Renal cortical epithelial cell (primary cell): ENCODE measurements at regions not wholly inside any gene's neighbourhood (a gene's known extent, or its start where the extent isn't known, plus 50 kb on each side); places are given as distances from the start of the nearest gene placed in this dataset.

Experiments used
- DNase-seq: peaks from one replicate; pipeline ENCODE4 v3.0.0-alpha.2; 2011; ENCODE audit warnings: low read depth

GRCh38 chr12:88251798-88252197, 109.7 kb downstream of the TMTC3 start:
- no peak for DNase-seq

- no peak for DNase-seq
Observed at GRCh38 chr12:88253371-88253978, 111.4 kb downstream of the TMTC3 start.

GRCh38 chr12:88255224-88255623, 113.1 kb downstream of the TMTC3 start:
- no peak for DNase-seq

GRCh38 chr12:88255847-88256246, 113.7 kb downstream of the TMTC3 start:
- DNase-seq = no peak

GRCh38 chr12:88258396-88258795, 116.3 kb downstream of the TMTC3 start:
- DNase-seq = no peak

GRCh38 chr12:88266806-88267360, 124.8 kb downstream of the TMTC3 start:
- DNase-seq = peak; percentile 6

GRCh38 chr12:88267630-88268029, 125.5 kb downstream of the TMTC3 start:
- DNase-seq = no peak

- DNase-seq = no peak
Observed at GRCh38 chr12:88272456-88272855, 130.3 kb downstream of the TMTC3 start.

GRCh38 chr12:88273450-88273849, 131.3 kb downstream of the TMTC3 start:
- DNase-seq = no peak

- DNase-seq = no peak
Observed at GRCh38 chr12:88273875-88274274, 131.8 kb downstream of the TMTC3 start.

GRCh38 chr12:88291498-88292131, 149.5 kb downstream of the TMTC3 start:
- no peak for DNase-seq

- DNase-seq = no peak
Observed at GRCh38 chr12:88298014-88298682, 156.0 kb downstream of the TMTC3 start.

- DNase-seq = peak; percentile 95
Observed at GRCh38 chr12:88298761-88299242, 156.7 kb downstream of the TMTC3 start.

GRCh38 chr12:88299567-88300101, 157.5 kb downstream of the TMTC3 start:
- peak; percentile 98 for DNase-seq

GRCh38 chr12:88300931-88301330, 158.8 kb downstream of the TMTC3 start:
- DNase-seq = no peak

GRCh38 chr12:88303335-88303734, 161.2 kb downstream of the TMTC3 start:
- DNase-seq = no peak

GRCh38 chr12:88305254-88305890, 163.3 kb downstream of the TMTC3 start:
- DNase-seq = no peak

GRCh38 chr12:88306471-88307069, 164.5 kb downstream of the TMTC3 start:
- no peak for DNase-seq

- no peak for DNase-seq
Observed at GRCh38 chr12:88307961-88308360, 165.9 kb downstream of the TMTC3 start.

- DNase-seq = peak; percentile 51
Observed at GRCh38 chr12:88308825-88309224, 166.7 kb downstream of the TMTC3 start.

- no peak for DNase-seq
Observed at GRCh38 chr12:88309546-88309945, 167.4 kb downstream of the TMTC3 start.

- peak; percentile 31 for DNase-seq
Observed at GRCh38 chr12:88310069-88310468, 168.0 kb downstream of the TMTC3 start.
